IgD-negative memory B cell (primary cell): ENCODE measurements at regions not wholly inside any gene's neighbourhood (a gene's known extent, or its start where the extent isn't known, plus 50 kb on each side); places are given as distances from the start of the nearest gene placed in this dataset.
A peak's percentile ranks its signal among the peaks of the same experiment; 100 is the strongest.
"Not testable (repeated sequence)": the region's sequence is repeated elsewhere in the genome, so short reads cannot be mapped to it uniquely, and the experiment has no call there.

ENCODE experiments used
- H3K27ac Mint-ChIP-seq, 3 donors: one replicate each; pipeline ENCODE4 v1.8.0; 2020 to 2022; ENCODE audit warnings: mild to moderate bottlenecking in 3 of 3, mixed read lengths in 3 of 3, moderate library complexity in 1 of 3
- H3K27me3 Mint-ChIP-seq: one replicate; pipeline ENCODE4 v1.8.0; 2021; ENCODE audit warnings: mixed read lengths
- H3K36me3 Mint-ChIP-seq: one replicate; pipeline ENCODE4 v1.8.0; 2020; ENCODE audit warnings: mild to moderate bottlenecking, mixed read lengths
- H3K4me1 Mint-ChIP-seq, 3 donors: one replicate each; pipeline ENCODE4 v1.8.0; 2020 to 2022; ENCODE audit warnings: mixed read lengths in 3 of 3, mild to moderate bottlenecking in 1 of 3
- H3K4me3 Mint-ChIP-seq, 4 donors: one replicate each; pipeline ENCODE4 v1.8.0; 2020 to 2022; ENCODE audit warnings: mild to moderate bottlenecking in 4 of 4, mixed read lengths in 4 of 4, moderate library complexity in 3 of 4
- H3K9me3 Mint-ChIP-seq, 3 donors: one replicate each; pipeline ENCODE4 v1.8.0; 2020 to 2021; ENCODE audit warnings: mixed read lengths in 3 of 3, mild to moderate bottlenecking in 1 of 3

DNA sequence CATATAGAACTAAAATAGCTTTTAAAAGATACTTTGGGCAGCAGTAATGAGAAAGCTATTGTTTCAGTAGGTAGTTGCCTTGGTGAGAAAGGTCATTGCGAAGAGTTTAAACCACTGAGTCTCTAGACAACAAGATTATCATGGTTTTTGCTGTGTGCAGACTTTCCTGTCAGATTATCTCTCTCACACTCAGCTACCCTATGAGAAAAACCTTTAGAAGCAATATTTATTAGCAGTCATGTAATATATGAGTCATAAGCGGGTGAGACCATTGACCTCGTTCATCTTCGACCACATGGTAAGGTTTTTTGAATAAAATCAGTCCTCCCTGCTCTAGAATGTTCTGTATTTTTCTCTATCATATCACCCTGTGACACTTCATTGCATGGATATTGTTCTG, 59.9 kb downstream of the GPR65 start:
- H3K27ac Mint-ChIP-seq = no peak overlapping the region
- H3K36me3 Mint-ChIP-seq = peaks cover 2% of the 10 kb centered on the region

GRCh38 chr14:88069677-88070076, 64.7 kb downstream of the GPR65 start:
- peak overlapping the region in 1 of 3 donors; percentile 87 for H3K27ac Mint-ChIP-seq
- peaks cover 5% of the 10 kb centered on the region for H3K36me3 Mint-ChIP-seq
- H3K4me1 Mint-ChIP-seq = peaks cover 0 to 1% (median 0%) of the 10 kb centered on the region in 3 donors
- no peak overlapping the region for H3K4me3 Mint-ChIP-seq
- H3K9me3 Mint-ChIP-seq = peaks cover 6 to 46% (median 15%) of the 10 kb centered on the region in 3 donors
- peaks cover 3% of the 10 kb centered on the region for H3K27me3 Mint-ChIP-seq

More for the DNA sequence above, 59.9 kb downstream of the GPR65 start:
- Mint-ChIP-seq H3K9me3 (peaks cover 5 to 16% (median 5%) of the 10 kb centered on the region in 3 donors), H3K4me3 (no peak overlapping the region), H3K4me1 (no peaks in the 10 kb centered on the region), H3K27me3 (peaks cover 3% of the 10 kb centered on the region)

DNA sequence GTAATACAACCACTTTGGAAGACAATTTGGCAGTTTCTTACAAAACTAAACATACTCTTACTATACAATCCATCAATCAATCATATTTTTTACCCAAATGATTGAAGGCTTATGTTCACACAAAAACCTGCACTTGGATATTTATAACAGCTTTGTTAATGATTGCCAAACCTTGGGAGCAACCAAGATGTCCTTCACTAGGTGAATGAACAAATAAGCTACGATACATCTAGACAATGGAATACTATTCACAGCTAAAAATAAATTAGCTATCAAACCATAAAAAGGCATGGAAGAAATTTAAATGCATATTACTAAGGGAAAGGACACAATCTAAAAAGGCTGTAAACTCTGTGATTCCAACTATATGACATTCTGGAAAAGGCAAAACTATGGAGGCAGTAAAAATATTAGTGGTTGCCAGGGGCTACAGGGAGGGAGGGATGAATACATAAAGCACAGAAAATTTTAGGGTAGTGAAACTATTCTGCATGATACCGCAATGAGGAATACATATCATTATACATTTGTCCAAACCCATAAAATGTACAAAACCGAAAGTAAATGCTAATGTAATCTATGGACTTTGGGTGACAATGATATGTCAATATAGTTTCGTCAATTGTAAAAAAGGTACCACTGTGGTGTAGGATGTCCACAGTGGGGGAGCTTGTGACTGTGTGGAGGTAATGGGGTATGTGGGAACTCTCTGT, 70.5 kb downstream of the GPR65 start:
- Mint-ChIP-seq H3K4me3 (peak overlapping the region in 1 of 4 donors; percentile 65), H3K27ac (no peak overlapping the region), H3K4me1 (peaks cover 6 to 9% (median 8%) of the 10 kb centered on the region in 3 donors), H3K9me3 (peaks cover 0 to 25% (median 7%) of the 10 kb centered on the region in 3 donors), H3K27me3 (peaks cover 2% of the 10 kb centered on the region), H3K36me3 (peaks cover 4% of the 10 kb centered on the region)

DNA sequence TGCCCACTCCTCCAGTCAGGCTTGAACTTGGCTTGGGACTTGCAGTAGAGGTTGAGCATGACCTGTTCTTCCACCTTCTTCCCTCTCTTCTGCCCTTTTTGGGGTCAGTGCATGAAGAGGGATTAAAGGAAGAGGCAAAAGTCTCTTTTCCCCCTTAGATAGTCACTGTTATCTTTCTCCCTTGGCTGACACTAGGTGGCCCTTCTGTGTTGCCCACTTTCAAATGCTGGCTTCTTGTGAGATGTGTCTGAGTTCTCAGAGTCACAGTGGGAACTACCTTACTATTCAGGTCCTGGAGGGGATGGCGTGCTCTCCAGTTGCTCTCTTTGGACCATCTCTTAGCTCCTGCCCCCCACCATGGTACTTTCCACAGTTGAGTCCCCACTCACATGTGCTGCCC, 73.6 kb downstream of the GPR65 start:
- Mint-ChIP-seq H3K27me3 (no peaks in the 10 kb centered on the region), H3K4me1 (peaks cover 6 to 9% (median 8%) of the 10 kb centered on the region in 3 donors), H3K36me3 (no peaks in the 10 kb centered on the region), H3K9me3 (no peaks in the 10 kb centered on the region), H3K4me3 (peak overlapping the region in 1 of 4 donors; percentile 29), H3K27ac (no peak overlapping the region)

DNA sequence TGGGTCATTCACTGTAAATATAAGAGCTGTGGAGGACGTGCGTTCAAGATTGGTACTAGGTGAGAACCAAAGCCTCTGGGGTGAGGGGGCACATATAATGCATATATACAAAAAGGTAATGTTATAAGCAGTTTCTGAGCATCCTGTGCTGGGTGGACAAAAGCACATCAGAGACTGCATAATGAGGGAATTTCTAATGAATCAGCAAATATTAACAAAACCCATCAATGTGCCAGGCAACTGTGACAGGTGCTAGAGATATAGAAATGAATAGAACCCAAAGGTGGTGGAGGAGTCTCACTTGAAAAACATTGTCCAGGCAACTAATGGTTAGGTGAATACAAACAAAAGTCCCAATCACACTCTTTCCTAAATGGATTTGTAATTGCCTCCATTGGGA, 74.7 kb downstream of the GPR65 start:
- Mint-ChIP-seq H3K4me1 (peaks cover 6 to 9% (median 7%) of the 10 kb centered on the region in 3 donors), H3K9me3 (no peaks in the 10 kb centered on the region), H3K36me3 (no peaks in the 10 kb centered on the region), H3K4me3 (no peak overlapping the region), H3K27ac (no peak overlapping the region), H3K27me3 (no peaks in the 10 kb centered on the region)

- no peaks in the 10 kb centered on the region for H3K27me3 Mint-ChIP-seq
- no peak overlapping the region for H3K27ac Mint-ChIP-seq
- H3K9me3 Mint-ChIP-seq = no peaks in the 10 kb centered on the region
- no peak overlapping the region for H3K4me3 Mint-ChIP-seq
- peaks cover 0 to 2% (median 0%) of the 10 kb centered on the region in 3 donors for H3K4me1 Mint-ChIP-seq
- H3K36me3 Mint-ChIP-seq = no peaks in the 10 kb centered on the region
Observed at GRCh38 chr14:88085736-88086135, 80.8 kb downstream of the GPR65 start.

- Mint-ChIP-seq H3K36me3 (peaks cover 1% of the 10 kb centered on the region), H3K4me1 (peaks cover 0 to 2% (median 0%) of the 10 kb centered on the region in 3 donors), H3K9me3 (peaks cover 0 to 3% (median 0%) of the 10 kb centered on the region in 3 donors), H3K27ac (no peak overlapping the region), H3K27me3 (no peaks in the 10 kb centered on the region), H3K4me3 (no peak overlapping the region)
Observed at GRCh38 chr14:88089445-88089844, 84.5 kb downstream of the GPR65 start.

DNA sequence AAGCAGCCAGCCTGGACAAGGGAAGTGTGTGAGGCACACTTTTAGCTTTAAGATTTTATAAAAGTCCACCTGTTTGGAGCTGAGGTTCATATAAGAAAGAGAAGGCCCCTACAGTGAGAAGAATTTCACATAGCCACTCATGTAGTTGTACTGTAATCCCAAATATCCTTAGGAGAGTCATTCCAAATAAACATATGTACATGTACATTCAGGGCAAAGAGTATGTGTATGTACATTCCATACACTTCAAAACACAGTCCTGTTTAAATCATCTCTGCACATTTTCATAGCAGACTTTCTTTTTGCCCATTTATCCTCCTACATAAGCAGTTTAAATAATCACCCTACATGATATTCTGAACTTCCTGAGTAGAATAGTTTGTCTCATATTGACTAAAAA, 87.6 kb downstream of the GPR65 start:
- no peak overlapping the region for H3K27ac Mint-ChIP-seq
- no peak overlapping the region for H3K4me3 Mint-ChIP-seq
- H3K4me1 Mint-ChIP-seq = no peaks in the 10 kb centered on the region
- H3K36me3 Mint-ChIP-seq = peaks cover 1% of the 10 kb centered on the region
- no peaks in the 10 kb centered on the region for H3K27me3 Mint-ChIP-seq
- H3K9me3 Mint-ChIP-seq = peaks cover 0 to 3% (median 0%) of the 10 kb centered on the region in 3 donors

DNA sequence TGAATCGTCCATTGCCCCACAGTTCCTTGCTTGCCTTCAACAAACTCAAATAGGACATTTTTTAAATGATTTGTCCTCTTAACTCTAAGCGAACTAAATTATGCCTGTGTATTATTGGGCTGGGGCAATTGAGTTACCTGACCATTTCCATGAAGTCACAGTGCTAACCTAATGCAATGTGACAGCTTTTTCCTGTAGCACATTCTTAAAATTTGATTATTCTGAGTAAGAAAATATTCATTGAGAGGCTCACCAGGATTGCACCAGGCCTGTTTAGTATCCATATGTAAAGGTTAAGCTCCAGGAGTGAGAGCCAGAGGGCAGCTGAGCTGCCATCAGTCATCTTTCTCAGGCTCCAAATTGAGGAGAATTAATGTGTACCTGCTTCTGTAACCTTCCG, 90.9 kb downstream of the GPR65 start:
- Mint-ChIP-seq H3K27me3 (no peaks in the 10 kb centered on the region), H3K36me3 (peaks cover 1% of the 10 kb centered on the region), H3K27ac (no peak overlapping the region), H3K4me1 (no peaks in the 10 kb centered on the region), H3K9me3 (peaks cover 0 to 3% (median 0%) of the 10 kb centered on the region in 3 donors), H3K4me3 (no peak overlapping the region)

GRCh38 chr14:88098163-88098562, 93.2 kb downstream of the GPR65 start:
- H3K36me3 Mint-ChIP-seq = peaks cover 2% of the 10 kb centered on the region
- no peaks in the 10 kb centered on the region for H3K4me1 Mint-ChIP-seq
- no peak overlapping the region for H3K4me3 Mint-ChIP-seq
- H3K27me3 Mint-ChIP-seq = no peaks in the 10 kb centered on the region
- H3K9me3 Mint-ChIP-seq = no peaks in the 10 kb centered on the region
- no peak overlapping the region for H3K27ac Mint-ChIP-seq

DNA sequence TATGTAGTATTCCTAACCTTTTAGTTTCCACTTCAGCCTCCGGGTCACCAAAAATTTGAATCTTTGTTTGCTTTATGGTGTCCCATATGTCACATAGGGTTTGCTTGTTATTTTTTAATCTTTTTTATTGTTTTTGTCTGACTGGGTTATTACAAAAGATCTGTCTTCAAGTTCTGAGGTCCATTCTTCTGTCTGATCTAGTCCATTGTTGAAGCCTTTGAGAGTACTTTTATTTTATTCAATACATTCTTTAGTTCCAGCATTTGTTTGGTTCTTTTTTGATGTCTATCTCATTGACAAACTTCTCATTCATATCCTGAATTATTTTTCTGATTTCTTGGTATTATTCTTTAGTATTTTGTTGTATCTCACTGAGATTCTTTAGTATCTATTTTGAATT, 99.8 kb downstream of the GPR65 start:
- peaks cover 6% of the 10 kb centered on the region for H3K36me3 Mint-ChIP-seq
- no peaks in the 10 kb centered on the region for H3K4me1 Mint-ChIP-seq
- H3K27ac Mint-ChIP-seq = no peak overlapping the region
- H3K4me3 Mint-ChIP-seq = no peak overlapping the region
- H3K27me3 Mint-ChIP-seq = peaks cover 1% of the 10 kb centered on the region
- H3K9me3 Mint-ChIP-seq = peaks cover 4 to 21% (median 11%) of the 10 kb centered on the region in 3 donors

DNA sequence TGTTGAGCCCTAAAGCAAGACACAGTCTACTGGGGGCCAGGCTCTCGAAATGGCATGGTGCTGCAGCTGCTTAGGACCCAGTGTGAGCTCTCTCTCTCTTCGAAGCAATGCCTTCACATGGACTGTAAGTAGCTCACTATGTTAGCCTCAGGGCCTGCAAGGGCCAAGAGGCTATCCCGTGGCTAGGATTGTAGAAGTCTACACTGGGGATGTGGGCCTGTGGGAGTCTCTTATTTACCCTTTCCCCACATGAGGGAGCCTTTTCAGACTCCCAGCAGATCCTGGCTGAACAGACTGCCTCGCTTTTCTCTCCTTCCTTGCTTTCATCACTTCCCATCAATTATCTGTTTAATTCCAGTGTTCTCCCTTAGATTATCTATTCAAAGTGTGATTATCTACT, 101.4 kb downstream of the GPR65 start:
- Mint-ChIP-seq H3K27ac (no peak overlapping the region), H3K36me3 (peaks cover 3% of the 10 kb centered on the region), H3K4me3 (no peak overlapping the region), H3K27me3 (peaks cover 1% of the 10 kb centered on the region), H3K4me1 (no peaks in the 10 kb centered on the region), H3K9me3 (peaks cover 4 to 21% (median 11%) of the 10 kb centered on the region in 3 donors)

DNA sequence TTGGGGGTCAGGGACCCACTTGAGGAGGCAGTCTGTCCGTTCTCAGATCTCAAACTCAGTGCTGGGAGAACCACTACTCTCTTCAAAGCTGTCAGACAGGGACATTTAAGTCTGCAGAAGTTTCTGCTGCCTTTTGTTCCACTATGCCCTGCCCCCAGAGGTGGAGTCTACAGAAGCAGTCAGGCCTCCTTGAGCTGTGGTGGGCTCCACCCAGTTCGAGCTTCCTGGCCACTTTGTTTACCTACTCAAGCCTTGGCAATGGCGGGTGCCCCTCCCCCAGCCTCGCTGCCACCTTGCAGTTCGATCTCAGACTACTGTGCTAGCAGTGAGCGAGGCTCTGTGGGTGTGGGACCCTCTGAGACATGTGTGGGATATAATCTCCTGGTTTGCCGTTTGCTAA, 122.7 kb downstream of the GPR65 start:
- peaks cover 5 to 13% (median 5%) of the 10 kb centered on the region in 3 donors for H3K4me1 Mint-ChIP-seq
- not testable (repeated sequence) for H3K27ac Mint-ChIP-seq, H3K9me3 Mint-ChIP-seq, H3K36me3 Mint-ChIP-seq
- peak overlapping the region in 2 of 4 donors; percentile 10 to 49 for H3K4me3 Mint-ChIP-seq
- peaks cover 17% of the 10 kb centered on the region for H3K27me3 Mint-ChIP-seq

GRCh38 chr14:88128816-88129215, 123.9 kb downstream of the GPR65 start:
- H3K27ac Mint-ChIP-seq = no peak overlapping the region
- peaks cover 5 to 13% (median 5%) of the 10 kb centered on the region in 3 donors for H3K4me1 Mint-ChIP-seq
- no peak overlapping the region for H3K4me3 Mint-ChIP-seq

DNA sequence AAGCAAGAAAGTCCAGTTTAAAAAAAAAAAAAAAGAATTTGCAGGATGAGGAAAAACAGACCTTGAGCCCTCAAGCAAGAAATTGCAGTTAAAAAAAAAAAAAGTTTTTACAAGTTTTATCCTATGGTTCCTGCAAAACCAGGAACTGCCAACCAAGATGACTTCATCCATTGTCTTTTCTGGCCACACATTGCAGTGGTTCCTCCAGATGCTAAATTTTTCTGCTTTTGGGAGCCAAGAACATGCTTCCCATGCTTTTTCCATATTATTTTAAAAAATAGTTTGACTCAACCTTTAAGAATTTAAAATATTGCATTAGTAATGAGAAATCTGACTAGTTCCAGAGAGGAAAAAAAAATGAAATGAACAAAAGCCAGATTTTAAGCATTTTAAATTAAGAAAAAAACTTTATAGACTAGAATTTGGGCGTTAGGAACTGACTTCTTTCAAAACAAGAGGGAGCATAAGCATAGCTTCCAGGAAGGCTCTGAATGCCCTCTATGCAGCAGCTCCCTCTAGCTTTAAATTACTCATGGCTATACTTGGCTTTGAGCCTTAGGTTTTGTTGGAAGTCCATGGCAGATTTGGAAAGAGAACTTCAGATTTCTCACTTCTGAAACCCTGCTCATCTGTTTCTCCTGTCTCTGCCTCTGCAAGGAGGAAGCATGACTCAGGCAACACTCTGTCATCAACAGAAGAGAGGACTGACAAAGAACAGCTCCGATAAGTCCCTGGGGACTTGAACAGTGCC, 124.5 kb downstream of the GPR65 start:
- H3K27me3 Mint-ChIP-seq = peaks cover 17% of the 10 kb centered on the region
- H3K4me3 Mint-ChIP-seq = peak overlapping the region in 1 of 4 donors; percentile 77
- H3K4me1 Mint-ChIP-seq = peaks cover 5 to 13% (median 5%) of the 10 kb centered on the region in 3 donors
- H3K36me3 Mint-ChIP-seq = no peaks in the 10 kb centered on the region
- peaks cover 8 to 11% (median 10%) of the 10 kb centered on the region in 3 donors for H3K9me3 Mint-ChIP-seq
- H3K27ac Mint-ChIP-seq = peak overlapping the region in 1 of 3 donors; percentile 20

More at GRCh38 chr14:88128816-88129215, 123.9 kb downstream of the GPR65 start:
- peaks cover 8 to 11% (median 10%) of the 10 kb centered on the region in 3 donors for H3K9me3 Mint-ChIP-seq
- no peaks in the 10 kb centered on the region for H3K36me3 Mint-ChIP-seq
- H3K27me3 Mint-ChIP-seq = peaks cover 14% of the 10 kb centered on the region
